ENCODE measurements at regions not wholly inside any gene's neighbourhood (a gene's known extent, or its start where the extent isn't known, plus 50 kb on each side); places are given as distances from the start of the nearest gene placed in this dataset.
"Not testable (repeated sequence)": the region's sequence is repeated elsewhere in the genome, so short reads cannot be mapped to it uniquely, and the experiment has no call there.

- DNase-seq (ENCODE audit: low read depth in 2 of 2) = no peak
These were observed 283.0 kb downstream of the HTR1B start for GRCh38 chr6:77180326-77180725.

GRCh38 chr6:77178821-77179220 is 284.5 kb downstream of the HTR1B start:
- DNase-seq (ENCODE audit: low read depth in 2 of 2) = no peak

DNA sequence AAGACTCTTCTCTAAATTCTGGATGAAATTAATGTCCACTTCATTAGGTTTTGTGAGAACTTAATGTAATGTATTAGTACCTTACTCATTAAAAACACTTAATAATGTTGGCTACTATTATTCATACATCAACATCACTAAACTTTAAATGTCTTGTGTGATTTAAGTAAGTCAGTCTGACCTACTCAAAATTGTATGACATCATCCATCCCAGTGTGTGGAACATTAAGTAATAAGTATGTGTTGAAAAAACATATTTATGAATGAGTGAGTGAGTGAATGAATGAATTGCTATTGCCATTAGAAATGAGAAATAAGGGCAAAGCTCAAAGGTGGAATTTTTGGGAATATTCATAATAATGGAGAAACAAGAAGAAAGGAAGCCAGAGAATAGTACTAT is 285.8 kb downstream of the HTR1B start:
- no peak for DNase-seq (ENCODE audit: low read depth in 2 of 2)

- DNase-seq (ENCODE audit: low read depth in 2 of 2) = no peak
These were observed 289.7 kb downstream of the HTR1B start for GRCh38 chr6:77173472-77174074.

GRCh38 chr6:77172578-77172977 is 290.7 kb downstream of the HTR1B start:
- no peak for DNase-seq (ENCODE audit: low read depth in 2 of 2)

DNA sequence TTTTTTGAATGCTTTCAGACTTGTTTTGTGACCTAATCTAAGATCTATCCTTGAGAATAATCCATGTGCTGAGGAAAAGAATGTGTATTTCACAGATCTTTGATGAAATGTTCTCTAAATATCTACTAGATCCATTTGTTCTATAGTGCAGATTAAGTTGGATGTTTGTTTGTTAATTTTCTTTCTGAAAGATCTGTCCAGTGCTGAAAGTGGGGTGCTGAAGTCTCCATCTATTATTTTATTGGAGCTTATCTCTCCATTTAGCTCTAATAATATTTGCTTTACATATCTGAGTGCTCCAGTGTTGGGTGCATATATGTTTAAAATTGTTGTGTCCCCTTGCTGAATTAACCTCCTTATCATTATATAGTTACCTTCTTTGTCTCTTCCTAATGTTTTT is 303.6 kb downstream of the HTR1B start:
- DNase-seq (ENCODE audit: low read depth in 2 of 2) = no peak

- no peak for DNase-seq (ENCODE audit: low read depth in 2 of 2)
These were observed 312.1 kb downstream of the HTR1B start for GRCh38 chr6:77151241-77151640.

DNA sequence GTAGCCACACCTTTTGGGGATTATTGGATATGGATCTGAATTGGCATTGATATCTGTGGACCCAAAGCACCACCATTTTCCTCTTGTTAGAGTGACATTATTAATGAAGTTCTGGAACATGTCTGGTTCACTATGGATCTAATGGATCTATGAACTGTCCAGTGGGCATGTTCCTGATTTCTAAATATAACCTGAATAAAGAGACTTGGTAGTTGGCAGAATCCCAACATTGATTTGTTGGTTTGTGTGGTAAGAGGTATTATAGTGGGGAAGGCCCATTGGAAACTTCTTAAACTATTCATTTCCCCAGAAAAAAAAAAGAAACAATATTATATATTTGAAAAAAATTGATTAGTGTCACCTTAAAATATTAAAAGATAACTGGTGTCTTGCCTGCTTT is 312.6 kb downstream of the HTR1B start:
- DNase-seq (ENCODE audit: low read depth in 2 of 2) = no peak

DNA sequence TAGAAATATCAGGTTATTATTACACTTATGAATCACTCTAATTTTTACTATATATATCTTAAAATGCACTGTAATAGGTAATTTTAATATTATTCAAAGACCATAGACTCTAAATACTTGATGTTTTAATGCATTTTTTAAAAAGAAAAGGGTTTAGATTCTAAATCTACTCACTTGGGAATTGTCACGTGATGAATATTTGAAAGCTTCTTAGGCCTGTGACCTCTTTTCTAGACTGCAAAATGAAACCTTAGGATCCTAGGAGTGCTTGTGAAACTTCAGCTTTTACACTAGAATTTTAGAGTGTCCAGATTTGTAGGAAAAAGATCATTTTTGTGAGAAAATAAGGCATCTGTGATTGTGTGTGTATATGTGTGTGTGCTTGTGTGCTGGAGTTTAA is 318.0 kb downstream of the HTR1B start:
- no peak for DNase-seq (ENCODE audit: low read depth in 2 of 2)

- DNase-seq (ENCODE audit: low read depth in 2 of 2) = no peak
These were observed 319.4 kb downstream of the HTR1B start for GRCh38 chr6:77143659-77144447.

DNA sequence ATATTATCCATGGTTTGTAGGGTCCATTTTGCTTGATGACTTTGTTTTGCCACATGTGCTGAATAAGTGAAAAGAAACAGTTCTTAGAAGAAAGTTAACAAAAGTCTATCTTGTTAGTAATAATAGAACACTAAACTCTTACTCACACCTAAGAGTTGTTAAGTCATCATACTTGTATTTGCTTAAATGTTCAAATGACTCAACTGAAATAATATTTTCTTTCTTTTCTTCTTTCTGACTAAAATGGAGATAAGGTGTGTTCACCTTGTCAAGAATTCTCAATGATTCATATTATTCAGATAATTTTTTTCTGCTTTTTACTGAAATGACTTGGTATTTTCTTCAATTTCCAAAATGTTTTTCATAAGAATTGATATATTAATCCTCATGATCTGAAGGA is 327.2 kb downstream of the HTR1B start:
- peak in 1 of 2 donors; percentile 2 for DNase-seq (ENCODE audit: low read depth in 2 of 2)

GRCh38 chr6:77133031-77133430 is 330.3 kb downstream of the HTR1B start:
- no peak for DNase-seq (ENCODE audit: low read depth in 2 of 2)

DNA sequence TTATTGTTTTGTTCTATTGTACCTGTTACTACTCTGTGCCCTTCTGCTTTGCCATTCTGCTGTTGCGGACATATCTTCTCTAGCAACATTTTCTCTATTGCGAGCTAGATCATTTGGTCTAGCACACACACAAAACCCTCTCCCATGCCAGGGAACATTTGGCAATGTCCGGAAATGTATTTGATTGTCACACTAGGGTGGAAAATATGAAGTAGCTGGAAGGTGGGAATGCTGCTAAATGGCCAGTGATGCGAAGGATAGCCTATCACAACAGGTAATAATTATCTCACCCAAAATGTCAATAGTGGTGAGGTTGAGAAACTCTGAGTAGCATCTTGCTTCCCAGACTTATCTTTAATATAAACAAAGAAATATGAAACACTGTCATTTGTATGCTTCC is 331.9 kb downstream of the HTR1B start:
- no peak for DNase-seq (ENCODE audit: low read depth in 2 of 2)

- no peak for DNase-seq (ENCODE audit: low read depth in 2 of 2)
These were observed 338.7 kb downstream of the HTR1B start for GRCh38 chr6:77124604-77125003.

GRCh38 chr6:77123527-77123926 is 339.8 kb downstream of the HTR1B start:
- DNase-seq (ENCODE audit: low read depth in 2 of 2) = no peak

DNA sequence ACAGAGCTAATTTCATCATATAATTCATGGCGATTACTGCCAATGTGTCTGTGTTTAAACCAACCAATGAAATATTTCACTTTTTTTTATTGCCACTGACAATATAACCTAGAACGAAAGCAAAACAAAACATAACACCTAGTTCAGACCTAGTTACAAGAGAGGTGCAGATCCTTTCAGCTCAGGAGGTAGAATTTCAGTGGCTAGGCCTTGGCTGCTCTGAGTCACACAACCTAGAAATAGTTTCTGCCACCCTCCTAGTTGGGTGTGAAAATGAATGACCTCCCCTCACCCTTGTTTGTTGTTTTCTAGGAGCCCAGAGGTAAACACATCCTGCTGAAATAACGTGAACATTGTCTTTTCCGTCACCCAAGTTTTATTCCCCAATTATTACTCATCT is 356.3 kb downstream of the HTR1B start:
- peak; percentile 7 to 48 for DNase-seq (ENCODE audit: low read depth in 2 of 2)

DNA sequence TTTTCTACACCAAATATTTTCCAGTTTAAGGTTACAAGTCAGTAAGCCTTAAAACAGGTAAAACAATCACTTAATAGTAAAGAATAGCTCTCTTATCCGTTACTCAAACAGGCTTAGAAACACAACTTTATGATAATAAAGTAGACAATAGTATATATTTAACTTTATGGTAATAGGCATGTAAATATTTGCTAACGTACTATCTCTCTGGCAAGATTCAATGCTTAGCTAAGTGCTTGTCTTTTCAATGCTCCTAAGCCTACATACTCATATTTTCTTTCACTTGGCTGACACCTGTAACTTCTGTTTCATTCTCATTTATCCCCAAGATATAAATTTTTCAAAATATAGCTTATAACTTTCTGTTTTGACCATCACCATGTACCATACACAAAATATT is 358.2 kb downstream of the HTR1B start:
- no peak for DNase-seq (ENCODE audit: low read depth in 2 of 2)

- DNase-seq (ENCODE audit: low read depth in 2 of 2) = no peak
These were observed 365.4 kb downstream of the HTR1B start for GRCh38 chr6:77097940-77098339.

GRCh38 chr6:77095936-77096627 is 367.2 kb downstream of the HTR1B start:
- no peak for DNase-seq (ENCODE audit: low read depth in 2 of 2)

- no peak for DNase-seq (ENCODE audit: low read depth in 2 of 2)
These were observed 368.5 kb downstream of the HTR1B start for GRCh38 chr6:77094821-77095220.

DNA sequence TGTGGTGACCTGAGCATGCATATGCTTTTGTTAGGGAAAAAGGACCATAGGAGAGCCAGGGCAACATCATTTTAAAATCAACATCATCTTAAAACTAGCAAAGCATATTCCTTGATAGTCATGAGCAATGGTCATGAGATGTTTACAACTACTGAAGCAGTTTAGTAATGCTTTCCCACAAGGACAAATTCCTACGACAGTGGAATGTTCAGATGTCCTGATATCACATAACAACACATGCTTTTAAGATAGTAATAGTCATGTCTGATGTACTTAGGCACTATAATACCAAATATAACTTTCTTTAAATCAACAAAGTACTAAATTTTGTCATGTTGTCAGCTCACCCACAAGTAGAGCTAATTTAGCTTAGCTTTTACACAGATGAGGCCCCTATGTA is 370.3 kb downstream of the HTR1B start:
- peak in 1 of 2 donors; percentile 35 for DNase-seq (ENCODE audit: low read depth in 2 of 2)

GRCh38 chr6:77089776-77090175 is 373.5 kb downstream of the HTR1B start:
- no peak for DNase-seq (ENCODE audit: low read depth in 2 of 2)

GRCh38 chr6:77087794-77088318 is 375.4 kb downstream of the HTR1B start:
- DNase-seq (ENCODE audit: low read depth in 2 of 2) = not testable (repeated sequence)

All from dermis microvascular lymphatic vessel endothelial cell (primary cell).